ENCODE measurements at regions not wholly inside any gene's neighbourhood (a gene's known extent, or its start where the extent isn't known, plus 50 kb on each side); places are given as distances from the start of the nearest gene placed in this dataset.

- TF ChIP-seq PAXIP1 (CRISPR knock-in tag; conservative IDR thresholded peaks at IDR 0.05) (no peak), TBX2 (CRISPR knock-in tag; IDR thresholded peaks at IDR 0.05; ENCODE audit: borderline replicate concordance) (no peak), ZNF253 (CRISPR knock-in tag; IDR thresholded peaks at IDR 0.05; ENCODE audit: borderline replicate concordance) (no peak), ZBTB2 (CRISPR knock-in tag; IDR thresholded peaks at IDR 0.05; ENCODE audit: low read depth) (no peak), NFE2L2 (IDR thresholded peaks at IDR 0.05; ENCODE audit: low read length) (no peak), TSC22D2 (CRISPR knock-in tag; IDR thresholded peaks at IDR 0.05; ENCODE audit: borderline replicate concordance) (no peak), ZNF292 (CRISPR knock-in tag; IDR thresholded peaks at IDR 0.05; ENCODE audit: borderline replicate concordance, low read depth) (no peak), MATR3 (CRISPR knock-in tag; IDR thresholded peaks at IDR 0.05) (no peak), HNF1B (CRISPR knock-in tag; IDR thresholded peaks at IDR 0.05) (no peak), HBP1 (CRISPR knock-in tag; IDR thresholded peaks at IDR 0.05; ENCODE audit: low read depth) (no peak), MTF2 (CRISPR knock-in tag; IDR thresholded peaks at IDR 0.05; ENCODE audit: borderline replicate concordance) (no peak), CEBPG (CRISPR knock-in tag; IDR thresholded peaks at IDR 0.05) (peak; percentile 44), ELF3 (CRISPR knock-in tag; IDR thresholded peaks at IDR 0.05) (no peak; the same call in 1 of the 2 replicates), RXRB (CRISPR knock-in tag; IDR thresholded peaks at IDR 0.05; ENCODE audit: borderline replicate concordance) (0 out of 2 replicates have a peak, but pooled peaks have one; percentile 21), ERF (CRISPR knock-in tag; IDR thresholded peaks at IDR 0.05) (no peak), ZNF577 (CRISPR knock-in tag; IDR thresholded peaks at IDR 0.05; ENCODE audit: borderline replicate concordance, low read depth) (no peak), ZNF230 (CRISPR knock-in tag; IDR thresholded peaks at IDR 0.05) (no peak), ZNF549 (CRISPR knock-in tag; IDR thresholded peaks at IDR 0.05) (no peak), ZXDC (CRISPR knock-in tag; IDR thresholded peaks at IDR 0.05) (no peak), NCOA2 (CRISPR knock-in tag; IDR thresholded peaks at IDR 0.05) (peak; percentile 77; the same call in 1 of the 2 replicates), PRPF4 (IDR thresholded peaks at IDR 0.05; ENCODE audit: low read depth, low read length, poor library complexity, severe bottlenecking) (no peak)
Measured at GRCh38 chr1:55437692-55438091, 222.5 kb upstream of the USP24 start (continued).
